DMS53 treated with DMSO at 0.1 percent for 48 hours (cell line): ENCODE measurements at regions not wholly inside any gene's neighbourhood (a gene's known extent, or its start where the extent isn't known, plus 50 kb on each side); places are given as distances from the start of the nearest gene placed in this dataset.
"Not testable (repeated sequence)": the region's sequence is repeated elsewhere in the genome, so short reads cannot be mapped to it uniquely, and the experiment has no call there.

Source experiments
- DNase-seq: peaks from one replicate; lab custom pipeline; 2025; ENCODE audit not compliant: unreplicated experiment; lab: John Stamatoyannopoulos, UW

GRCh38 chr6:44734886-44735629 lies 347.6 kb downstream of the CDC5L start:
- no peak for DNase-seq

- DNase-seq, result no peak
These were observed 348.1 kb downstream of the CDC5L start for GRCh38 chr6:44735630-44735963.

- no peak for DNase-seq
These were observed 349.8 kb downstream of the CDC5L start for GRCh38 chr6:44737341-44737740.

GRCh38 chr6:44737829-44738528 lies 350.5 kb downstream of the CDC5L start:
- no peak for DNase-seq

GRCh38 chr6:44738601-44739146 lies 351.2 kb downstream of the CDC5L start:
- DNase-seq, result no peak

GRCh38 chr6:44739181-44739580 lies 351.7 kb downstream of the CDC5L start:
- no peak for DNase-seq

- DNase-seq, result no peak
These were observed 353.1 kb downstream of the CDC5L start for GRCh38 chr6:44740566-44741120.

- no peak for DNase-seq
These were observed 354.7 kb downstream of the CDC5L start for GRCh38 chr6:44742201-44742600.

GRCh38 chr6:44742828-44743372 lies 355.4 kb downstream of the CDC5L start:
- no peak for DNase-seq

- DNase-seq, result not testable (repeated sequence)
These were observed 372.6 kb downstream of the CDC5L start for GRCh38 chr6:44760116-44760515.

GRCh38 chr6:44761046-44761445 lies 373.5 kb downstream of the CDC5L start:
- no peak for DNase-seq

GRCh38 chr6:44762496-44762895 lies 375.0 kb downstream of the CDC5L start:
- no peak for DNase-seq

GRCh38 chr6:44771647-44772415 lies 384.3 kb downstream of the CDC5L start:
- DNase-seq, result no peak

- DNase-seq, result no peak
These were observed 385.3 kb downstream of the CDC5L start for GRCh38 chr6:44772838-44773237.

GRCh38 chr6:44775121-44775520 lies 387.6 kb downstream of the CDC5L start:
- DNase-seq, result no peak

- DNase-seq, result no peak
These were observed 388.8 kb downstream of the CDC5L start for GRCh38 chr6:44776344-44776743.

- no peak for DNase-seq
These were observed 391.0 kb downstream of the CDC5L start for GRCh38 chr6:44778513-44778912.
